H9 (cell line): ENCODE measurements at regions not wholly inside any gene's neighbourhood (a gene's known extent, or its start where the extent isn't known, plus 50 kb on each side); places are given as distances from the start of the nearest gene placed in this dataset.
A peak's percentile ranks its signal among the peaks of the same experiment; 100 is the strongest.

Experiments used
- DNase-seq: peaks from one replicate; pipeline ENCODE4 v3.0.0-alpha.2; 2017
- H2AFZ ChIP-seq: one replicate; pipeline ENCODE4 v1.6.1; 2013; ENCODE audit warnings: mild to moderate bottlenecking, low read length, control low read depth, moderate library complexity
- H2AK5ac ChIP-seq: 2 replicates; pipeline ENCODE4 v1.6.1; 2013; ENCODE audit warnings: low read length, control low read depth, mixed read lengths; ENCODE audit not compliant: insufficient read length
- H2BK120ac ChIP-seq: one replicate; pipeline ENCODE4 v1.6.1; 2013; ENCODE audit warnings: low read depth, mild to moderate bottlenecking, low read length, control low read depth, inconsistent platforms; ENCODE audit not compliant: poor library complexity, severe bottlenecking
- H2BK12ac ChIP-seq: 2 replicates; pipeline ENCODE4 v1.6.1; 2013; ENCODE audit warnings: low read length, control low read depth, mixed read lengths, low read depth; ENCODE audit not compliant: insufficient read length
- H2BK15ac ChIP-seq: 2 replicates; pipeline ENCODE4 v1.6.1; 2013; ENCODE audit warnings: low read depth, low read length, control low read depth
- H2BK20ac ChIP-seq: one replicate; pipeline ENCODE4 v1.6.1; 2013; ENCODE audit warnings: low read depth, mild to moderate bottlenecking, low read length, control low read depth, inconsistent platforms; ENCODE audit not compliant: poor library complexity, severe bottlenecking
- H2BK5ac ChIP-seq: 2 replicates; pipeline ENCODE4 v1.6.1; 2013; ENCODE audit warnings: low read length, control low read depth, mixed read lengths; ENCODE audit not compliant: insufficient read length
- H3K14ac ChIP-seq: 2 replicates; pipeline ENCODE4 v1.6.1; 2013; ENCODE audit warnings: low read length, control low read depth; ENCODE audit not compliant: insufficient read depth
- H3K18ac ChIP-seq: 2 replicates; pipeline ENCODE4 v1.6.1; 2013; ENCODE audit warnings: low read depth, mild to moderate bottlenecking, mixed read lengths, low read length, control low read depth; ENCODE audit not compliant: insufficient read length
- H3K23ac ChIP-seq: 2 replicates; pipeline ENCODE4 v1.6.1; 2013; ENCODE audit warnings: low read length, control low read depth, mixed read lengths, low read depth; ENCODE audit not compliant: insufficient read length
- H3K23me2 ChIP-seq: 2 replicates; pipeline ENCODE4 v1.6.1; 2013; ENCODE audit warnings: low read depth, mild to moderate bottlenecking, mixed read lengths, low read length, control low read depth; ENCODE audit not compliant: insufficient read length, poor library complexity, severe bottlenecking
- H3K27ac ChIP-seq: 2 replicates; pipeline ENCODE4 v1.5.1; 2013; ENCODE audit warnings: low read length, control low read depth, mixed read lengths, low read depth; ENCODE audit not compliant: insufficient read length
- H3K27me3 ChIP-seq: 2 replicates; pipeline ENCODE4 v1.6.1; 2013; ENCODE audit warnings: low read length, control low read depth, inconsistent platforms; ENCODE audit not compliant: insufficient read depth
- H3K4ac ChIP-seq: 2 replicates; pipeline ENCODE4 v1.6.1; 2013; ENCODE audit warnings: low read depth, mild to moderate bottlenecking, control low read depth, inconsistent platforms, low read length, moderate library complexity
- H3K4me1 ChIP-seq: 2 replicates; pipeline ENCODE4 v1.6.1; 2013; ENCODE audit warnings: low read length, control low read depth, inconsistent platforms; ENCODE audit not compliant: insufficient read depth
- H3K4me2 ChIP-seq: 2 replicates; pipeline ENCODE4 v1.6.1; 2013; ENCODE audit warnings: low read length, control low read depth, mixed read lengths; ENCODE audit not compliant: insufficient read length, insufficient read depth
- H3K56ac ChIP-seq: 2 replicates; pipeline ENCODE4 v1.6.1; 2013; ENCODE audit warnings: low read depth, mild to moderate bottlenecking, mixed read lengths, low read length, control low read depth; ENCODE audit not compliant: insufficient read length
- H3K79me1 ChIP-seq: 2 replicates; pipeline ENCODE4 v1.6.1; 2013; ENCODE audit warnings: low read depth, mild to moderate bottlenecking, moderate library complexity, low read length, control low read depth, inconsistent platforms; ENCODE audit not compliant: insufficient read depth, poor library complexity, severe bottlenecking
- H3K79me2 ChIP-seq: 2 replicates; pipeline ENCODE4 v1.6.1; 2013; ENCODE audit warnings: low read length, control low read depth, inconsistent platforms; ENCODE audit not compliant: insufficient read depth
- H3K9ac ChIP-seq: 2 replicates; pipeline ENCODE4 v1.6.1; 2013; ENCODE audit warnings: low read length, control low read depth, mixed read lengths; ENCODE audit not compliant: insufficient read length; ENCODE audit errors: extremely low read depth
- H3K9me3 ChIP-seq: one replicate; pipeline ENCODE4 v1.6.1; 2013; ENCODE audit warnings: low read depth, low read length, inconsistent platforms; ENCODE audit not compliant: control insufficient read depth
- H3T11ph ChIP-seq: one replicate; pipeline ENCODE4 v1.6.1; 2013; ENCODE audit warnings: mild to moderate bottlenecking, low read length, control low read depth, inconsistent platforms
- H4K20me1 ChIP-seq: one replicate; pipeline ENCODE4 v1.6.1; 2013; ENCODE audit not compliant: control insufficient read depth, insufficient read length, insufficient read depth
- H4K5ac ChIP-seq: 2 replicates; pipeline ENCODE4 v1.6.1; 2013; ENCODE audit warnings: low read depth, mild to moderate bottlenecking, mixed read lengths, low read length, control low read depth; ENCODE audit not compliant: insufficient read length
- H4K8ac ChIP-seq: replicated peaks from 2 replicates; pipeline ENCODE4 v1.6.1; 2013; ENCODE audit warnings: low read length, control low read depth, mixed read lengths, low read depth; ENCODE audit not compliant: insufficient read length
- H4K91ac ChIP-seq: 2 replicates; pipeline ENCODE4 v1.6.1; 2013; ENCODE audit warnings: low read depth, mild to moderate bottlenecking, moderate library complexity, mixed read lengths, low read length, control low read depth; ENCODE audit not compliant: insufficient read length
- H3K27ac Mint-ChIP-seq, 3 experiments: 2 replicates in 2 of 3; 3 replicates in 1 of 3; pipeline ENCODE4 v1.8.0; 2020 to 2021; ENCODE audit warnings: mixed read lengths in 3 of 3, mild to moderate bottlenecking in 1 of 3, moderate library complexity in 1 of 3
- H3K27me3 Mint-ChIP-seq: 2 replicates; pipeline ENCODE4 v1.8.0; 2021; ENCODE audit warnings: low read depth, mild to moderate bottlenecking, moderate library complexity, mixed read lengths
- H3K36me3 Mint-ChIP-seq, 3 experiments: 2 replicates in 2 of 3; 3 replicates in 1 of 3; pipeline ENCODE4 v1.8.0; 2020 to 2021; ENCODE audit warnings: low read depth in 3 of 3, mixed read lengths in 3 of 3; ENCODE audit not compliant: insufficient read depth in 1 of 3
- H3K4me1 Mint-ChIP-seq, 2 experiments: 2 replicates each; pipeline ENCODE4 v1.8.0; 2020; ENCODE audit warnings: mixed read lengths in 2 of 2
- H3K4me3 Mint-ChIP-seq, 2 experiments: 2 replicates in 1 of 2; 3 replicates in 1 of 2; pipeline ENCODE4 v1.8.0; 2020 to 2021; ENCODE audit warnings: mild to moderate bottlenecking in 2 of 2, mixed read lengths in 2 of 2, moderate library complexity in 1 of 2
- H3K9me3 Mint-ChIP-seq, 2 experiments: 2 replicates in 1 of 2; 3 replicates in 1 of 2; pipeline ENCODE4 v1.8.0; 2020; ENCODE audit warnings: mild to moderate bottlenecking in 2 of 2, mixed read lengths in 2 of 2, moderate library complexity in 1 of 2
- WGBS: extraction: QIAGEN DNeasy Blood & Tissue Kit; methylation state at CpG from one replicate; pipeline ENCODE4 v1.1.7; 2013; ENCODE audit warnings: missing lambda C conversion rate, low lambda C conversion rate, mixed read lengths; ENCODE audit not compliant: insufficient read length; ENCODE audit errors: extremely low coverage; 5-methylcytosine and 5-hydroxymethylcytosine counted together
- TF ChIP-seq, protein P1 (sequence below): fragments of 200-600 bp; sonication (generic); conservative IDR thresholded peaks from 3 replicates; pipeline ENCODE4 v1.8.0; 2021; ENCODE audit warnings: antibody characterized with exemption, mild to moderate bottlenecking

DNA sequence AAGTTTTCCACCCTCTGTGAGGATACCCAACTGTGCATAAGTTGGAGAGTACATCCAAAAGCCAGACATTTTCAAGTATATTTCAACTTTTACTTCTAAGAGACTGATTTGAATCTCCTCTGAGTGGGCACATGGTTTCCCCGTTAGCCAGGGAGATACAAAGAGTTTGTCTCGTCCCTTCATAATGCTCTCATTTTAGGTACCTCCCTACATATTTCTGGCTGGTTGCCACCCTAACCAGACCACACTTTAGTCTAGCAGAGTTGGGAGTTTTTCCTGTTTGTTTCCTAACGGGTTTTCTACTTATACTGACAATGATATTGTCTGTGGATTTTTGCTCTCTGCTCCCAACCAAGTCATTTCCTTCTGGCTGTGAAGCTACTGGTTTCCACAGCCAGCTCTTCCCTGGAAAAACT is 180.3 kb downstream of the CCDC71L start:
- Mint-ChIP-seq H3K4me1 (0 out of 4 replicates have a peak, but pooled peaks cover 2 to 9% of the 10 kb centered on the region in 2 experiments), H3K36me3 (no peaks in the 10 kb centered on the region), H3K4me3 (no peak overlapping the region), H3K9me3 (peaks cover 0 to 6% of the 10 kb centered on the region in 2 experiments; a peak in 2 of 5 replicates), H3K27me3 (peaks cover 2% of the 10 kb centered on the region; the same call in 1 of the 2 replicates), H3K27ac (no peak overlapping the region)
- DNase-seq = no peak
- H3K79me2 ChIP-seq = no peaks in the 10 kb centered on the region
- H2BK120ac ChIP-seq = no peak overlapping the region
- no peak overlapping the region for H2BK20ac ChIP-seq
- H3K9ac ChIP-seq = no peak overlapping the region
- no peak overlapping the region for H3K27ac ChIP-seq
- no peaks in the 10 kb centered on the region for H3K9me3 ChIP-seq
- no peak overlapping the region for H3K4me2 ChIP-seq
- no peak overlapping the region for H4K5ac ChIP-seq
- H2BK12ac ChIP-seq = no peak overlapping the region
- peak overlapping the region; percentile 52 for H2AFZ ChIP-seq
- H3K23me2 ChIP-seq = no peaks in the 10 kb centered on the region
- no peak overlapping the region for H3K18ac ChIP-seq
- H4K8ac ChIP-seq = no peak overlapping the region
- no peak overlapping the region for H2BK15ac ChIP-seq
- H4K91ac ChIP-seq = no peak overlapping the region
- TF ChIP-seq, protein P1, sequence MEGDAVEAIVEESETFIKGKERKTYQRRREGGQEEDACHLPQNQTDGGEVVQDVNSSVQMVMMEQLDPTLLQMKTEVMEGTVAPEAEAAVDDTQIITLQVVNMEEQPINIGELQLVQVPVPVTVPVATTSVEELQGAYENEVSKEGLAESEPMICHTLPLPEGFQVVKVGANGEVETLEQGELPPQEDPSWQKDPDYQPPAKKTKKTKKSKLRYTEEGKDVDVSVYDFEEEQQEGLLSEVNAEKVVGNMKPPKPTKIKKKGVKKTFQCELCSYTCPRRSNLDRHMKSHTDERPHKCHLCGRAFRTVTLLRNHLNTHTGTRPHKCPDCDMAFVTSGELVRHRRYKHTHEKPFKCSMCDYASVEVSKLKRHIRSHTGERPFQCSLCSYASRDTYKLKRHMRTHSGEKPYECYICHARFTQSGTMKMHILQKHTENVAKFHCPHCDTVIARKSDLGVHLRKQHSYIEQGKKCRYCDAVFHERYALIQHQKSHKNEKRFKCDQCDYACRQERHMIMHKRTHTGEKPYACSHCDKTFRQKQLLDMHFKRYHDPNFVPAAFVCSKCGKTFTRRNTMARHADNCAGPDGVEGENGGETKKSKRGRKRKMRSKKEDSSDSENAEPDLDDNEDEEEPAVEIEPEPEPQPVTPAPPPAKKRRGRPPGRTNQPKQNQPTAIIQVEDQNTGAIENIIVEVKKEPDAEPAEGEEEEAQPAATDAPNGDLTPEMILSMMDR = no peak
- no peaks in the 10 kb centered on the region for H3K27me3 ChIP-seq
- no peak overlapping the region for H3K14ac ChIP-seq
- H3K4me1 ChIP-seq = 0 out of 2 replicates have a peak, but pooled peaks cover 4% of the 10 kb centered on the region
- no peak overlapping the region for H3K4ac ChIP-seq
- H3K23ac ChIP-seq = no peak overlapping the region
- H2AK5ac ChIP-seq = no peak overlapping the region
- no peak overlapping the region for H2BK5ac ChIP-seq
- no peak overlapping the region for H3T11ph ChIP-seq
- WGBS = no CpG with 5 or more reads among the region's 3 CpGs
- H4K20me1 ChIP-seq = no peaks in the 10 kb centered on the region
- H3K56ac ChIP-seq = no peak overlapping the region
- H3K79me1 ChIP-seq = no peaks in the 10 kb centered on the region
